MM.1S (cell line): ENCODE measurements at regions not wholly inside any gene's neighbourhood (a gene's known extent, or its start where the extent isn't known, plus 50 kb on each side); places are given as distances from the start of the nearest gene placed in this dataset.

Experiments
- CTCF ChIP-seq: fragments of 300-600 bp; sonication (generic); IDR thresholded peaks from 2 replicates; pipeline ENCODE4 v1.5.1; 2016; ENCODE audit warnings: antibody characterized with exemption, low read length, mixed read lengths
- EZH2phosphoT487 ChIP-seq: fragments of 300-600 bp; sonication (generic); IDR thresholded peaks from 2 replicates; pipeline ENCODE4 v1.6.1; 2018; ENCODE audit warnings: antibody characterized with exemption, low read length

- TF ChIP-seq CTCF: no peak
- no peak for TF ChIP-seq EZH2phosphoT487
Observed at GRCh38 chr12:126469211-126469610, 1404.0 kb downstream of the AACS start.
